ENCODE measurements at regions not wholly inside any gene's neighbourhood (a gene's known extent, or its start where the extent isn't known, plus 50 kb on each side); places are given as distances from the start of the nearest gene placed in this dataset.
A peak's percentile ranks its signal among the peaks of the same experiment; 100 is the strongest.
"Not testable (repeated sequence)": the region's sequence is repeated elsewhere in the genome, so short reads cannot be mapped to it uniquely, and the experiment has no call there.

DNA sequence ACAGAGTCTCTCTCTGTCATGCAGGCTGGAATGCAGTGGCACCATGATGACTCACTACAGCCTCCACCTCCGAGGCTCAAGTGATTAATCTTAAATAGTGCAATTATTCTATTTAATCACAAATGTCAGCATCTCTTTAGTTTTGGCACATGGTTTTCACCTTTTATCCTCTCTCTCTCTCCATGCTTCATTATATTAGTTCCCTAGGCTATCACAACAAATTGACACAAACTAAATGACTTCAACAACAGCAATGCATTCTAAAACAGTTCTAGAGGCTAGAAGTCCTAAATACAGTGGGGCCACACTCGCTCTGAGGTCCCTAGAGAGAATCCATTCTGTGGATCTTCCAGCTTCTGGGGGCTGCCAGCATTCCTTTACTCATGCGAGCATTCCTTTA is 178.2 kb upstream of the ZNG1F start:
- not testable (repeated sequence) for DNase-seq

DNA sequence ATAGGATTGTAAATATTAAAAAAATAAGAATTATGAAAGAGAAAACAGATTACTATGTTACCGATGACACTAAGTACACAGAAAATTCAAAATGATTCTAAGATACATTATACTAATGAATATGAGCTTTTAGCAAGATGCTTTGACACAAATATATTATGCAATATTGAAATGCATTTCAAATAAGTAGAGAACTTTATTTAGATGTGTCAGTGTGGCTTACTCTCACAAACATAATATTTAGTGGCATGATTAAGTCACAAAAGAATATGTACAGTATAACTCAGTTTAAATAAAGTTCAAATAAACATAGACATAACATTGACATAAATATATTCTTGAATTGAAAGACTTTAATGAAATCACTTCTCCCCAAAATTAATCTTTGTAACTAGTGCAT is 172.7 kb upstream of the ZNG1F start:
- DNase-seq = not testable (repeated sequence)

DNA sequence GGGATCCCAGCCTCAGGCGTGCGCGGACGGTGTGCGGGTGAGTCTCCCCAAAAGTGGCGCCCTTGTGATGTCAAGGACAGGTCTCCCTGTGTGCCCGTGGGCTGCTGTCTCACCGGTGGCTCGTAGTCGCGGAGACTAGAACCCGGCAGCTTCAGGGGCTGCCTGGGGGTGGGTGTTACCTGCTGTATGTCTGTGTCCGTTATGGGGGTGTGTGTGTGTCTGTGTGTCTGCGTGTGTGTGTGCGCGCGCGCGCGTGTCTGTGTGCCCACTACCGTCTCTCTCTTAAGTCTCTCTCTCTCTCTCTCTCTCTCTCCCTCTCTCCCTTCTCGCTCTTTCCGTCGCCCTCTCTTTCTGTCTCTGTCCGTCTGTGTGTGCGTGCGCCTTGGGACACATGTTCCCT is 170.0 kb upstream of the ZNG1F start:
- DNase-seq = peak; percentile 32

DNA sequence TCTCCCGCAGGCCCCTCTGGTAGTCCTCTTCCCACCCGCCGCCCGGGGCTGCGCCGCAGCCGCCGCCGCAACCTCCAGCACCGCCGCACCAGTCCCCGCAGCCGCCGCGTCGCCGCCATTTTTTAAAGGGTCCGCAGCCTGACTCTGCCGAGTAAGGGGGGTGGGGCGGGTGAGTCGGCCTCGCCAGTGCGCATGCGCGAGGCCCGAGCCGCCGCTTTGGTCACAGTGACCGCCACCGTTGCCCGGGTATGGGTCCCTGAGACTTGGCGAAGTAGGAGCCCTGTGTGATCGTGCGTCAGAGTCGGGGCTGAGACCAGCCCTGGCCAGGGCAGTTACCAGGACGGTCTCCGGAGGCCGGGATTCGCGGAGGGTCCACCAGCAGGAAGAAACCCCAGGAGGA is 169.6 kb upstream of the ZNG1F start:
- DNase-seq = peak; percentile 85

DNA sequence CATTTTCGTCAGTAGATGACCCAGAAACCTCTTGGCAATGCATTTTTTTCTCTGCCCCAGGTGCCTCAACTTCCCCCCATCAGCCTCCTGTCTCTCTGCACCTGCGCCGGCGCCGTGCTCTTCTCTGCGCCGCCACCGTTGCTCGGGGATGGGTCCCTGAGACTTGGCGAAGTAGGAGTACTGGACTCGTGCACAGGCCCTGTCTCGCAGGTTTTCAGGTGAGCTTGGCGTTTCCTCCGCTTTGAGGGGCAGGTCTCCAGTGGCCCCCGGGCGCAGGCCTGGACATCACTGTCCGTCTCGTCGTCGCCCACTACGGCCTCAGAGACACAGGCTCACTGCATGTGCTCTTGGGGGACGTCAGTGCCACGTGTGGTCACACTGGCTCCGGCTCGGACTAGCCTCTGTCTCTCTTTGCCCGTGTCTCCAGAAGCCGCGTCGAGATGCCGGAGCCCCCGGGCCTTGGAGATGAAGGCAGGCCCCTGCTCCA is 168.8 kb upstream of the ZNG1F start:
- not testable (repeated sequence) for DNase-seq

DNA sequence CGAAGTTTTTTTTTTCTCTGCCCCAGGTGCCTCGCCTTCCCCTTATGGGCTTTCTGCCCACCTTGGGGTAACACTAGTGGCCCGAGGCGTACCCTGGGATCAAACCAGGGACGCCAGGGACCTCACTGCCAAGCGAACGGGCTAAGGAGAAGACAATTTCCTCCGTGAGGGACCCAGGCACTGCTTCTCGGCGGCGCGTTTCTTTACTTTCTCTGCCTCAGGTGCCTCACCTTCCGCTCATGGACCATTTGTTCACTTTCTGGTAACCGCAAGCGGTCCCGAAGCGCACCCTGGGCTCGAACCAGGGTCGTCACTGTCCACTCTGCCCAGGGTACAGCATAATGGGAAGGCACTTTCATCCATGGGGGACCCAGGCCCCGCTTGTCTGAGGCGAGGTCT is 168.2 kb upstream of the ZNG1F start:
- DNase-seq = not testable (repeated sequence)

DNA sequence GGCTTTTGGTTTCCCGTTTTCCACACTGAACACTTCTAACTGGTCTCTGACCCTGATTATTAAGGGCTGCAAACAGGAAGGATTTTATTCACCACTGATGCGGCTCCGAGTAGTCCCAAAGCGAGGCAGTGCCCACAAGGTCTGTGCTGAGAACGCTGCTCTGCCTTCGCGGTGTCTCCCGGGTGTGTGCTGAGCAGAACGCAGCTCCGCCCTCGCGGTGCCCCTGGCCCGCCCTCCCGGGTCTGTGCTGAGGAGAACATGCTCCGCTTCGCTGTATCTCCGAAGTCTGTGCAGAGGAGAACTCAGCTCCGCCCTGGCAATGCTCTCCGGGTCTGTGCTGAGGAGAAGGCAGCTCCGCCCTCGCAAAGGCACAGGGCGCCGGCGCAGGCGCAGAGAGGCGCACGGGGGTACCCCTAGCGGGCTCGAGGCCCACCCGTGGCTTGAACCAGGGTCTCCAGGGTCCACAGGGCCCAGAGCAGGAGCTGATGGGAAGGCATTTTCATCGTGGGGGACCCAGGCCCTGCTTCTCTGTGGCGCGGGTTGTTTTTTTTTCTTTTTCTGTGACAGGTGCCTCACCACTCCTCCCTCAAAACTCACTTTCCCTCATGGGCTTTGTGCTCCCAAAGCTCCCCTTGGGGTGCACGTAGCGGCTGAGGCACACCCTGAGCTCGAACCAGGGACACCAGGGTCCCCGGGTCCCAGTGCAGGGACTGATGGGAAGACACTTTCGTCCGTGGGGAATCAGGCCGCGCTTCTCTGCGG is 167.7 kb upstream of the ZNG1F start:
- DNase-seq = peak; percentile 93

DNA sequence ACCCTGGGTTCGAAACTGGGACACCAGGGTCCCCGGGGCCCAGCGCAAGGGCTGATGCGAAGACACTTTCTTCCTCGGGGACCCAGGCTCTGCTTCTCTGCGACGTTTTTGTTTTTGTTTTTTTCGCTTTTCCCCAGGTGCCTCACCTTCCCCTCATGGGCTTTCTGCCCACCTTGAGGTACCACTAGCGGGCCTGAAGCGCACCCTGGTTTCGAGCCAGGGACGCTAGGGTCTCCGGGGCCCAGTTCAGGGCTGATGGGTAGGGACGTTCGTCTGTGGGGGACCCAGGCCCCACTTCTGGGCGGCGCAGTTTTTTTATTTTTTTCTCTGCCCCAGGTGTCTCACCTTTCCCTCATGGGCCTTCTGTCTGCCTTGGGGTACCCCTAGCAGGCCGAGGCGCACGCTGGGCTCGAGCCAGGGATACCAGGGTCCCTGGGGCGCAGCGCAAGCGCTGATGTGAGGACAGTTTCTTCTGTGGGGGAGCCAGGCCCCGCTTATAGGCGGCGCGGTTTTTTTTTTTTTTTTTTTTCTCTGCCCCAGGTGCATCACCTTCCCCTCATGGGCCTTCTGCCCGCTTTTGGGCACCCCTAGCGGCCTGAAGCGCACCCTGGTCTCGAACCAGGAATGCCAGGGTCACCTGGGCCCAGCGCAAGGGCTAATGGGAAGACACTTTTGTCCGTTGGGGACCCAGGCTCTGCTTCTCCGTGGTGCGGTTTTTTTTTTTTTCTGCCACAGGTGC is 166.8 kb upstream of the ZNG1F start:
- not testable (repeated sequence) for DNase-seq

DNA sequence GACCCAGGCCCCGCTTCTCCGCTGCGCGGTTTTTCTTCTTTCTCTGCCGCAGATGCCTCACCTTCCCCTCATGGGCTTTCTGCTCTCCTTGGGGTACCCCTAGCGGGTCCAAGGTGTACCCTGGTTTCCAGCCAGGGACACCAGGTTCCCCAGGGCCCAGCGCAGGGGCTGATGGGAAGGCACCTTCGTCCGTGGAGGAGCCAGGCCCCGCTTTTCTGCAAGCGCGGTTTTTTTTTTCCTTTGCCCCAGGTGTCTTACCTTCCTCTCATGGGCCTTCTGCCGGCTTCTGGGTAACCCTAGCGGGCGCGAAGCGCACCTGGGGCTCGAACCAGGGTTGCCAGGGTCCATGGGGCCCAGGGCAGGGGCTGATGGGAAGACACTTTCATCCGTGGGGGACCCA is 165.9 kb upstream of the ZNG1F start:
- DNase-seq = peak; percentile 39

DNA sequence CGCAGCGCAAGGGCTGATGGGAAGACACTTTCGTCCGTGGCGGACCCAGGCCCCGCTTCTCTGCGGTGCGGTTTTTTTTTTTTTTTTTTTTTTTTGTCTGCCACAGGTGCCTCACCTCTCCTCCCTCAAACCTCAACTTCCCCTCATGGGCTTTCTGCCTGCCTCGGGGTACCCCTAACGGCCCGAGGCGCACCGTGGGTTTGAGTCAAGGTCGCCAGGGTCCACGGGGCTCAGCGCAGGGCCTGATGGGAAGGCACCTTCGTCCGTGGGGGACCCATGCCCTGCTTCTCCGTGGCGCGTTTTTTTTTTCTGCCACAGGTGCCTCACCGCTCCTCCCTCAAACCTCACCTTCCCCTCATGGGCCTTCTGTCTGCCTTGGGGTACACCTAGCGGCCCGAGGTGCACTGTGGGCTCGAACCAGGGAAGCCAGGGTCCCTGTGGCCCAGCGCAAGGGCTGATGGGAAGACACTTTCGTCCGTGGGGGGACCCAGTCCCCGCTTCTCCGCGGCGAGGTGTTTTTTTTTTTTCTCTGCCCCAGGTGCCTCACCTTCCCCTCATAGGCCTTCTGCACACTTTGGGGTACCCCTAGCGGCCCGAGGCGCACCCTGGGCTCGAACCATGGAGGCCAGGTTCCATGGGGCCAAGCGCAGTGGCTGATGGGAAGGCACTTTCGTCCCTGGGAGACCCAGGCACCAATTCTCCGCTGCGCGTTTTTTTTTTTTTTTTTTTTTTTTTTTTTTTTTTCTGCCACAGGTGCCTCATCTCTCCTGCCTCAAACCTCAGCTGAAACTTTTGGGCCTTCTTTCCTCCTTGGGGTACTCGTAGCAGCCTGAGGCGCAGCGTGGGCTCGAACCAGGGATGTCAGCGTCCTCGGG is 165.2 kb upstream of the ZNG1F start:
- not testable (repeated sequence) for DNase-seq

DNA sequence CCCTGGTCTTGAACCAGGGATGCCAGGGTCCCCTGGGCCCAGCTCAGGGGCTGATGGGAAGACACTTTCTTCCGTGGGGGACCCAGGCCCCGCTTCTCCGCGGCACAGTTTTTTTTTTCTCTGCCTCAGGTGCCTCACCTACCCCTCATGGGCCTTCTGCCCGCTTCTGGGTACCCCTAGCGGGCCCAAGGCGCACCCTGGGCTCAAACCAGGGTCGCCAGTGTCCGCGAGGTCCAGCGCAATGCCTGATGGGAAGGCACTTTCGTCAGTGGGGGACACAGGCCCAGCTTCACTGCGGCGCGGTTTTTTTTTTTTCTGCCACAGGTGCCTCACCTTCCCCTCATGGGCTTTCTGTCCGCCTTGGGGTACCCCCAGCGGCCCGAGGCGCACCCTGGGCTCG is 163.9 kb upstream of the ZNG1F start:
- not testable (repeated sequence) for DNase-seq

DNA sequence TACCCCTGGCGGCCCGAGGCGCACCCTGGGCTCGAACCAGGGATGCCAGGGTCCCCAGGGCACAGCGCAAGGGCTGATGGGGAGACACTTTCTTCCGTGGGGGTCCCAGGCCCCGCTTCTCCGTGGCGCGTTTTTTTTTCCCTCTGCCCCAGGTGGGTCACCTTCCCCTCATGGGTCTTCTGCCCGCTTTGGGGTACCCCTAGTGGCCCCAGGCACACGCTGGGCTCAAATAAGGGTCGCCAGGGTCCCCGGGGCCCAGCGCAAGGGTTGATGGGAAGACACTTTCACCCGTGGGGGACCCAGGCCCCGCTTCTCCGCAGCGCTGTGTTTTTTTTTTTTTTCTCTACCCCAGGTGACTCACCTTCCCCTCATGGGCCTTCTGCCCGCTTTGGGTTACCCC is 163.3 kb upstream of the ZNG1F start:
- not testable (repeated sequence) for DNase-seq

DNA sequence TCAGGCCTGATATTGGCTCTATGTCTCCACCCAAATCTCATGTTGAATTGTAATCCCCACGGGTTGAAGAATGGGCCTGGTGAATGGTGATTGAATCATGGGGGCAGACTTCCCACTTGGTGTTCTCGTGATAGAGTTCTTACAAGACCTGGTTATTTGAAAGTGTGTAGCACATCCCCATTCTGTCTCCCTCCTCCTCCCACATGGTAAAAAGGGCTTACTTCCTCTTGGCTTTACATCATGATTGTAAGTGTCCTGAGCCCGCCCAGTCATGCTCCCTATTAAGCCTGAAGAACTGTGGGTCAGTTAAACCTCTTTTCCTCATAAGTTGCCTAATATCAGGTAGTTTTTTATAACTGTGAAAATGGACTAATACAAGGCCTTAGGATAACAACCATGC is 158.8 kb upstream of the ZNG1F start:
- not testable (repeated sequence) for DNase-seq

DNA sequence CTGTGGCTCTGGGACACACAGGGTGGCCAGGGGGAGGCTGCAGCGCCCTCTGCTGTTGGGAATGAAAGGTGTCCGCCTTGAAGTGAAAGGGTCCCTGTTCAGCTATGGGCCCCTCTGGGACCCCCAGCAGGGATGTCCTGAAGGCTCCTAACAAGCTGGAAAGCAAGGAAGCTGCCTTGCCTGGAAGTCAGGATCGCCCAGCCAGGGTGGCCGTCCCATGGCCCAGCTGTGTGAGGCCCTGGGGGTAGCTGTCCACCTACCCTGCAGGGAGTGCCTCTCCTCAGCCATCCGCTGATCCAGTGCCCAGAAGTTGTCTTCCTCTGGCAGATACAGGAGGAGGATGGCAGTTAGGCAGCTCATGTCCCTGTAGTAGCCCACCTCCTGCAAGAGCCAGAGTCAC is 143.4 kb upstream of the ZNG1F start:
- not testable (repeated sequence) for DNase-seq

DNA sequence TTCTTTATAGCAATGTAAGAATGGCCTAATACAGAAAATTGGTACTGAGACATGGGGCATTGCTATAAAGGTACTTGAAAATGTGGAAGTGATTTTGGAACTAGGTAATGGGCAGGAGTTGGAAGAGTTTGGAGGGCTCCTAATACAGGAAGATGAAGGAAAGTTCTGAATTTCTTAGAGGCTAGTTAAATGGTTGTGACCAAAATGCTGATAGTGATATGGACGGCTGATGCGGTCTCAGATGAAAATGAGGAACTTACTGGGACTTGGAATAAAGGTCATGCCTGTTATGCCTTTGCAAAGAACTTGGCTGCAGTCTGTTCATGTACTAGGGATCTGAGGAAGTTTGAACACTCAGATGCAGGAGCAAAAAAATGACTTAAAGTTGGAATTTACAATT is 132.2 kb upstream of the ZNG1F start:
- DNase-seq = not testable (repeated sequence)

DNA sequence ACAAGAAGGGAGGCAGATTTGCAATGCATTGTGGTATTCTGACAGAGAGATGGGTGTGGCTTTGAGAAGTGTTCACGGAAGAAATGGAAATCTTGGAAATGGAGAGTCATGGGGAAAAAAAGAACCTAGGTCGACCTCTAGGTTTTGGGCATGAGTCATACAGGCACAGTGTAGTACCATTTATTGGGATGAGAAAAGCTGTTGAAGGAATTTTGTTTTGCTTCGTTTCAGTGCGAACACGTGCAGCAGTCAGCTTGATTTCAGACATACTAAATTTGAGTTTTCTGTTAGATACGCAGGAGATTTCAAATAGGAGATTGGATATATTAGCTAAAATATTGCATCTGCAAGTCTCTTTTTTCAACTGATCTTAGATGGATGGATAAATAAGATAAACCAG is 119.8 kb upstream of the ZNG1F start:
- DNase-seq = not testable (repeated sequence)

DNA sequence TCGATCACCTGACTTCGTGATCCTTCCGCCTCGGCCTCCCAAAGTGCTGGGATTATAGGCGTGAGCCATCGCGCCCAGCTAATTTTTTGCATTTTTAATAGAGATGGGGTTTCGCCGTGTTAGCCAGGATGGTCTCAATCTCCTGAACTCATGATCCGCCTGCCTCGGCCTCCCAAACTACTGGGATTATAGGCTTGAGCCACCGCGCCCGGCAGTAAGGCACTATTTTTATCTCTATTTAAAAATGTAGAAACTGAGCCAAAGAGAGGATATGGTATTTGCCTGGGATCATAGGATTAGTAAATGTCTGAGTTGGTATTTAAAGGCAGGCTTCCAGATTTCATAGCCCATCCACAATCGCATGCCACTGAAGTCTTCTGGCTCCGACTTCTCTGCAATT is 96.6 kb upstream of the ZNG1F start:
- not testable (repeated sequence) for DNase-seq

DNA sequence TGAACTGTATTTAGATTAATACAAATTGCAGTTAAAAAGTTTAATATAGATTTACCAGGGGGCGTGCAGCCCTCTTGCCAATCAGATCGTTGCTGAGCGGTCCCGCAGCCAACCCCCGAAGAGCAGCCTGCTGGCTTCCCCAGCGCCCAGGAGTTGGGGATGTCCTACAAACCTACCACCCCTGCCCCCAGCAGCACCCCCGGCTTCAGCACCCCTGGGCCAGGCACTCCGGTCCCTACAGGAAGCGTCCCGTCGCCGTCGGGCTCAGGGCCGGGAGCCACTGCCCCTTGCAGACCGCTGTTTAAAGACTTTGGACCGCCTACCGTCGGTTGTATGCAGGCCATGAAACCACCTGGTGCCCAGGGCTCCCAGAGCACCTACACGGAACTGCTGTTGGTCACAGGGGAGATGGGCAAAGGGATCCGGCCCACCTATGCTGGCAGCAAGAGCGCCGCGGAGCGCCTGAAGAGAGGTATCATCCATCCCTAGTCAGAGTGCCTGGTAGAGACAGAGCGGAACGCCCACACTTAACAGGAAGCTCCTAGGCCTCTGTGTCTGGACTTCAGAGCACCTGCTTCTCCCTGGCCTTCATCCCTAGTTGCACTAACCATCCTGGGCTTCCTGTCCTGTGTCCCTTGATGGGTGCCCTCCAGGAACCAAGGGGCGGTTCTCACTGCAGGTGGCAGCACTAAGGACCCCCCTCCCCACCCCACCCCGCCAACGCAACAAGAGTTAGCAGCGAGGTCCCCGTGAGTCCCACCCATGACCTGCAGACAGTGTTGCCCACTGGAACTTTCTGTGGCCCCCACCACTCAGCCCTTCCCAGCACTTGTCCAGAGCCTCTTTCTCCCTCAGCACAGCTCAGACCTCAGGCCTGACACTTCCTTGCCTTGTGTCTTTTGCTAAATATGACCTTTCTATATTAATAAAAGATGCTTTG is 91.5 kb upstream of the ZNG1F start:
- not testable (repeated sequence) for DNase-seq

DNA sequence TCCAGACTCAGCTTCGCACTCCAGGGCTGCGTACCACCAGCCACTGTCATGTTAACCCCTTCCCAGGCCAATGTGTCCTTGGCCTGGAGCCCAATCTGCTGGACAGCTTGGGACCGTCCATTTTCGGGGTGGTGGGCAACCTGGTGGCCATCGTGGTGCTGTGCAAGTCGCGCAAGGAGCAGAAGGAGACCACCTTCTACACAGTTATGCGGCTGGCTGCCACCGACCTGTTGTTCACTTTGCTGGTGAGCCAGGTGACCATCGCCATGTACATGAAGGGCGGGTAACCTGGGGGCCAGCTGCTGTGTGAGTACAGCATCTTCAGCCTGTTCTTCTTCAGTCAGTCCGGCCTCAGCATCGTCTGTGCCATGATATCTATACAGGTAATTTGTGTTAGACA is 90.3 kb upstream of the ZNG1F start:
- not testable (repeated sequence) for DNase-seq

DNA sequence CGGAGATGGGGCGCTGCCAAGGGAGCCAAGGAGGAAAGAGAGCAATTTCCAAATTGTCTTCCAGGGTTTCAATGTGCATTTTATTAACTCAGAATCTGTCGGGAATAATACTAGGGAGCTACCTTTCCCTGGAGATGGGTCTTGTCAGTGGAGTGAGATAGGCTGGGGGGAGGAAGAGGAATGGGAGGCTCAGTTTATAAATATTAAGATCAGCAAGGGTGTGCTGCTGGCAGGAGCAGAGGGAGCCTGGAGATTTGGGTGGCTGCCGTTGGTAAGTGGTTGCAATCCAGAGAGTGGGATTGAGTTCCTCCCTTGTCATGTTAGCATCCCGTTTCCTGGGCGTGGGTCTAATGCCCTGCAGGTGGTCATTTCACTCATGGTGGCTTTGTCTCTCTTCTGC is 89.9 kb upstream of the ZNG1F start:
- DNase-seq = not testable (repeated sequence)

DNA sequence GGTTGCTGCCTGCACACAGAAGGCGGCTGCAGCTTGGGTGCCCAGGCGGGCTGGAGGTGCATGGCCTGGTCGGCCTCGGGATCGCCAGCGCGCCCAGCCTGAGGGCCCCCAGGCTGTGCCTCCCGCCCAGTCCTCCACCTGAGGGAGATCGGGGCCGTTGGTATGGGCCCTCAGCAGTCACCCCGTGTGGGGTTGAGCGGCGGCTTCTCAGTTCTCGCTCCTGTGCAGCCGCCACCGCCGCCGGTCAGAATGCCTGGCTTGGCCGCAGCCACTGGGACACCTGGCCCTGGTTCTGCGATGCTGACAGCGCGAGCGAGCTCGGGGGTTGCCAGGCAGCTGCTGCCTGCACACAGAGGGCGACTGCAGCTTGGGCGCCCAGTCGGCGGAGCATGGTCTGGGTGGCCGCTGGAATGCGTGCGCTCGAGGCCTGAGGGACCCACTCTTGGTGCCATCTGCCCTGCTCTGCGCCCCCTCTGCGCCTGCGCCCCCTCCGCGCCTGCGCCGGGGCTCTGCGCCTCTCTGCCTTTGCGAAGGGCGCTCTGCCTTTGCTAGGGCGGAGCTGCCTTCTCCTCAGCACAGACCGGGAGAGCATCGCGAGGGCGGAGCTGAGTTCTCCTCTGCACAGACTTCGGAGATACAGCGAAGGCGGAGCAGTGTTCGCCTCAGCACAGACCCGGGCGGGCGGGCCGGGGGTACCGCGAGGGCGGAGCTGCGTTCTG is 84.6 kb upstream of the ZNG1F start:
- DNase-seq = peak; percentile 80

Measured in activated naive CD4-positive, alpha-beta T cell treated with anti-CD3 and anti-CD28 coated beads, Interleukin-2, amount 50 U/mL, for 16 hours (primary cell).